Fibroblast of the aortic adventitia (primary cell): ENCODE measurements at regions not wholly inside any gene's neighbourhood (a gene's known extent, or its start where the extent isn't known, plus 50 kb on each side); places are given as distances from the start of the nearest gene placed in this dataset.
A peak's percentile ranks its signal among the peaks of the same experiment; 100 is the strongest.

ENCODE experiments used
- DNase-seq: peaks from one replicate; pipeline ENCODE4 v3.0.0-alpha.2; 2010; ENCODE audit warnings: low read depth
- H3K4me3 ChIP-seq: 2 replicates; pipeline ENCODE4 v1.5.1; 2011; ENCODE audit warnings: low read depth, mild to moderate bottlenecking, control low read depth, low read length, moderate library complexity
- TF ChIP-seq, protein P1 (sequence below): IDR thresholded peaks from 2 replicates; pipeline ENCODE4 v1.5.1; 2011; ENCODE audit warnings: mild to moderate bottlenecking, low read length, control low read depth, inconsistent platforms; ENCODE audit not compliant: insufficient read depth

DNA sequence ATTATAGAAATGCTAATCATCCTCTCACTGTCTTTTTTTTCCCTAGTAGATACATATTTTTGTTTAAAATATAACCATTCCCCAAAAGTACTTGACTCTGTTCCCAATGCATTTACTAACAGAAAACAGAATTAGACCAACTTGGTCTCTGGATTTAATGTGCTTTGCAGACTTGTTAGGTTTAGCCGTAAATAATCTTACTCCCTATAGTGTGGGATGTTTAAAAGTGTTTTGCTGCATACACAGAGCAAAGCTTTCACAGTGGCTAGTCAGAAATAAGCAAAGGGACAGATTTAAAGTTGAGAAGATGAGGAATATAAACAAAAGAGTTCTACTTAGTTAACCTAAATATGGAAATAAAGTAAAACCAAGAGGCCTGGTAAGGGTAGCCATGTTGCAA is 527.5 kb downstream of the HDGFL1 start:
- TF ChIP-seq, protein P1, sequence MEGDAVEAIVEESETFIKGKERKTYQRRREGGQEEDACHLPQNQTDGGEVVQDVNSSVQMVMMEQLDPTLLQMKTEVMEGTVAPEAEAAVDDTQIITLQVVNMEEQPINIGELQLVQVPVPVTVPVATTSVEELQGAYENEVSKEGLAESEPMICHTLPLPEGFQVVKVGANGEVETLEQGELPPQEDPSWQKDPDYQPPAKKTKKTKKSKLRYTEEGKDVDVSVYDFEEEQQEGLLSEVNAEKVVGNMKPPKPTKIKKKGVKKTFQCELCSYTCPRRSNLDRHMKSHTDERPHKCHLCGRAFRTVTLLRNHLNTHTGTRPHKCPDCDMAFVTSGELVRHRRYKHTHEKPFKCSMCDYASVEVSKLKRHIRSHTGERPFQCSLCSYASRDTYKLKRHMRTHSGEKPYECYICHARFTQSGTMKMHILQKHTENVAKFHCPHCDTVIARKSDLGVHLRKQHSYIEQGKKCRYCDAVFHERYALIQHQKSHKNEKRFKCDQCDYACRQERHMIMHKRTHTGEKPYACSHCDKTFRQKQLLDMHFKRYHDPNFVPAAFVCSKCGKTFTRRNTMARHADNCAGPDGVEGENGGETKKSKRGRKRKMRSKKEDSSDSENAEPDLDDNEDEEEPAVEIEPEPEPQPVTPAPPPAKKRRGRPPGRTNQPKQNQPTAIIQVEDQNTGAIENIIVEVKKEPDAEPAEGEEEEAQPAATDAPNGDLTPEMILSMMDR: no peak
- DNase-seq: no peak
- no peak overlapping the region for H3K4me3 ChIP-seq

DNA sequence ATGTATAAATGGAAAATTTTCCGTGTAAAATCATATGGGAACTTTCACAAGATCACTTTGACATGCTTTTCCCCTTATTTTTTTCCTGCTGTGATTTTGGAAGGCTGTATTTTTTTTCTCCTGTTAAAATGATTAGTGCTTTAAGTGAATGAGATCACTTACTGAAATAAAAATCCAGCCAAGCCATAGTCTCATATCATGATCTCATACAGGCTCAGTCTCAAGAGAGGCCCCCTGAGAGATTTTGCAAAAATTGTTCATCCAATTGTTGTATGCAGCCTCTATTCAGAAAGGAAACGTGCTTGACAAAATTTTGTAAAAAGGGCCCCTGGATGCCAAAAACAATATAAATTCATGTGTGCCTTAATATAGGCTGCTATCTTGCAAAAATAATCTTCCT is 528.2 kb downstream of the HDGFL1 start:
- no peak overlapping the region for H3K4me3 ChIP-seq
- TF ChIP-seq, protein P1: no peak
- no peak for DNase-seq

DNA sequence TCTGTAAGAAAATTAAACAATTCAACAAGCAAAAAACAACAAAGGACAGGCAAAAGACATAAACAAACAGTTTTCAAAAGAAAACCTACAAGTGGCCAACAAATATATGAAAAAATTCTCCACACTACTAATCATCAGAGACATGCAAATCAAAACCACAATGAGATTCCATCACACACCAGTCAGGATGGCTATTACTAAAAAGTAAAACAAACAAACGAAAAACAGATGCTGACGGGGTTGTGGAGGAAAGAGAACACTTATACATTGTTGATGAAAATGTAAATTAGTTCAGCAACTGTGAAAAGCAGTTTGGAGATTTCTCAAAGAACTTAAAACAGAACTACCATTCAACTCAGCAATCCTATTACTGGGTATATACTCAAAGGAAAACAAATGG is 537.6 kb downstream of the HDGFL1 start:
- TF ChIP-seq, protein P1: no peak
- peak; percentile 0 for DNase-seq

DNA sequence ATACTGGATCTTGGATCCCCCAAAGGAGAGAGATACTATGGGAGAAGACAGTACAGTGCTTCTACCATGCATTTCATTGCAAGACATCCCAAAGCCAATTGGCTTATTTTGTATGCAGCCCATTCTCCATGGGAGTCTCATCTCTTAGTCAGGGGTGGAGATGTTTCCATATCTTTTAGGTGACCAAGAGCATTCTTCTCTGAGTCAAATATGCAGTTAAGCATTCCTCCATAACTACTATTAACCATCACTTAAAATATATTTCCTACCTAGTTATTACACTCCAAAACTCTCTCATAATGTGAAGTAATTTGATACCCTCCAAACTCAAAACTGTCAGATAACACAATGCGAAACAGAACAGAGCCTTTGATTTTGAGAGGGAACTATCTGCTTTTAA is 542.6 kb downstream of the HDGFL1 start:
- no peak for DNase-seq
- H3K4me3 ChIP-seq: no peak overlapping the region
- TF ChIP-seq, protein P1: no peak

More for the DNA sequence above, 537.6 kb downstream of the HDGFL1 start:
- no peak overlapping the region for H3K4me3 ChIP-seq

DNA sequence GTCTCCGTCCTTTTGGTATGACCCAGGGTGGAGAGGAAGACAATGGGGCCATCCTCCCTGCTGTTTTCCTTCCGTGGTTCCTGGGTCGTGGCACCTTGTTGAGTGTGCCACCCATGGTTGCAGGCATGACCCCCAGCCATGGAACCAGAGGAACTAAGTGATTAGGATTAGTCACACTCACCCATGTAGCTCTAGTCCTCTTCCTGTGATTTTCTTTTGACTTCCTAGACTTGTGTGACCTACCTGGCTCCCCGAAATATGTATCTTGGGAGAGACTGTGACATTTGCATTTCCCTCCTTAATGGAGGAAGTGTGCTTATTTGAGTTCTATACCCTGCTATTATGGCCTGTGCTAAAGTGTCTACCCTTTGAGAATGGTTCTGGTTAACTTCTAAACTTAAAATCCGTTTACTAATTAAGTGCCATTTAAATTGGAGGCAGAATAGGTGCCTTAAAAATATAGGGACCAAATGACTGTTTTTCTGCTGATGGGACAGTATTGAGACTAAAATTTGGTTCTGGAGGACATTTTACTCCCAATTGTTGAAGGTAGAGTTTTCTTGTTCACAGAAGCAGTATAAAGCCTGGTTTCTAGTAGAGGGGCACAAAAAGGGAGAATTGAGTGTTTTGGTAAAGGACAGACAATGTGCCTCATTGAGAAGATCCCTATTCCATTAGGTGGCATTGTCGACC is 545.6 kb downstream of the HDGFL1 start:
- no peak overlapping the region for H3K4me3 ChIP-seq
- TF ChIP-seq, protein P1: no peak
- no peak for DNase-seq

DNA sequence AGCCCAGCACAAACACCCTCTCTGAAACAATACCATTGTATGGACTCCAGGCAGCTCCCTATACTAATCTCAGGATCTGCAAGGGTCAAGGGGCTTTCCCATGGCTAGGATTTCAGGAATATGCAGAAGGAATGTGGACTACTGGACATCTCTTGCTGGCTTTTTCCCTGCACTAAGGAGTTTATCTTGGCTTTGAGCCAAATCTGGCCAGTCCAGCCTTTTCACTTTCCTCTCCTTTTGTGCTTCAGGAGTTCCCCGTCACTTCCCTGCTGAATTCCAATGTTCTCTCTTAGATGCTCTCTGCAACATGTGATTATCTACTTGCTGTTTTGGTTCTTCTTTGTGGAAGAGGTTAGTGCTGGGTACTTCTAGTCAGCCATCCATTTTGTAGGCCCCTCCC is 568.2 kb downstream of the HDGFL1 start:
- DNase-seq: peak; percentile 7
- TF ChIP-seq, protein P1: no peak
- H3K4me3 ChIP-seq: no peak overlapping the region

DNA sequence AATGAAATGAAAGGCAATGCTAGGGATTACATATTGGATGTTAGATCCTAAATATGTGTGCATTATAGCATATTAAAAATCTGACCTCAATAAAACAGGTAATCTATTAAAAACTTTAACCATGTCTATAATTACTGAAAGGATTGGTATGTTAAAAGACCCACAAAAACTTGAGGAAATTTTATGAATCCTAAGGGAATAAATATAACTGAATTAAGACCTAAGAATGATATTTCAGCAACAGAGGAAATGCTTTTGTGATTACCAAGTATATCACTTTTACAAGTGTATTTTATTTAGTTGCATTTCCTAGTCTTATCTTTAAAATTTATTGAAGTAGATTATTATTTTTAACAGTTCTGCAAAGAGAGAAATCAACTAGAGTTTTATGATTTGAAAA is 571.5 kb downstream of the HDGFL1 start:
- DNase-seq: no peak
- TF ChIP-seq, protein P1: no peak
- no peak overlapping the region for H3K4me3 ChIP-seq
